SU-DHL-6 (cell line): ENCODE measurements at regions not wholly inside any gene's neighbourhood (a gene's known extent, or its start where the extent isn't known, plus 50 kb on each side); places are given as distances from the start of the nearest gene placed in this dataset.

Experiments used
- CTCF ChIP-seq: fragments of 200-600 bp; sonication (generic); IDR thresholded peaks from one replicate; pipeline ENCODE4 v1.5.1; 2017; ENCODE audit warnings: antibody characterized with exemption, mild to moderate bottlenecking, low read length, moderate library complexity; ENCODE audit not compliant: insufficient read depth, poor library complexity, severe bottlenecking
- EZH2phosphoT487 ChIP-seq: fragments of 200-600 bp; sonication (generic), shearing (Covaris generic); conservative IDR thresholded peaks from 2 replicates; pipeline ENCODE4 v1.6.1; 2018; ENCODE audit warnings: mild to moderate bottlenecking, antibody characterized with exemption, low read length, moderate library complexity, mixed read lengths

GRCh38 chr3:106160396-106160795 is 291.6 kb upstream of the CBLB start:
- TF ChIP-seq EZH2phosphoT487: no peak
- no peak for TF ChIP-seq CTCF
